ENCODE measurements at regions not wholly inside any gene's neighbourhood (a gene's known extent, or its start where the extent isn't known, plus 50 kb on each side); places are given as distances from the start of the nearest gene placed in this dataset.

DNA sequence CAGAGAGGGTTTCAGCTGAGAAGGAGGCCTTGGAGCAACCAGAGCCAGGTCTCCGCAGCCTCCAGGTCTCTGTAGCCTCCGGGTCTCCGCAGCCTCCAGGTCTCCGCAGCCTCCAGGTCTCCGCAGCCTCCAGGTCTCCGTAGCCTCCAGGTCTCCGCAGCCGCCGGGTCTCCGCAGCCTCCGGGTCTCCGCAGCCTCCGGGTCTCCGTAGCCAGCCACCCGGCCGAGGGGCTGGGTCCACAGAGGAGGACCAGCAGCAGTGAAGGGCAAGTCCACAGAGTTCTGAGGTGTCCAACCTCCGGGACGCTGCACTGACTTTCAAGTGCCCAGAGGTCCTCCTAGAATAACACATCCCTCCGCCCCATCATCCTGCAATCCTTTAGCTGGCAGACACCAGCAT lies 221.0 kb downstream of the RBFOX3 start:
- Histone ChIP-seq H3K27me3 (replicated peaks; ENCODE audit: control insufficient read depth, insufficient read depth, low read length) (no peaks in the 10 kb centered on the region; the same call in none of the 2 replicates), H3K9me3 (no peaks in the 10 kb centered on the region), H3K36me3 (ENCODE audit: control insufficient read depth, insufficient read depth, low read length) (no peaks in the 10 kb centered on the region), H3K4me3 (ENCODE audit: low read depth, low read length) (no peak overlapping the region), H3K4me1 (no peaks in the 10 kb centered on the region)
- Mint-ChIP-seq H3K4me3 (ENCODE audit: unreplicated experiment) (no peak overlapping the region), H3K9me3 (ENCODE audit: unreplicated experiment) (no peaks in the 10 kb centered on the region), H3K27me3 (ENCODE audit: insufficient read depth, unreplicated experiment) (peaks cover 46% of the 10 kb centered on the region), H3K36me3 (ENCODE audit: insufficient read depth, unreplicated experiment) (no peaks in the 10 kb centered on the region), H3K27ac (ENCODE audit: unreplicated experiment) (no peak overlapping the region), H3K4me1 (ENCODE audit: low read depth, unreplicated experiment) (no peaks in the 10 kb centered on the region)
- TF ChIP-seq, protein P1, sequence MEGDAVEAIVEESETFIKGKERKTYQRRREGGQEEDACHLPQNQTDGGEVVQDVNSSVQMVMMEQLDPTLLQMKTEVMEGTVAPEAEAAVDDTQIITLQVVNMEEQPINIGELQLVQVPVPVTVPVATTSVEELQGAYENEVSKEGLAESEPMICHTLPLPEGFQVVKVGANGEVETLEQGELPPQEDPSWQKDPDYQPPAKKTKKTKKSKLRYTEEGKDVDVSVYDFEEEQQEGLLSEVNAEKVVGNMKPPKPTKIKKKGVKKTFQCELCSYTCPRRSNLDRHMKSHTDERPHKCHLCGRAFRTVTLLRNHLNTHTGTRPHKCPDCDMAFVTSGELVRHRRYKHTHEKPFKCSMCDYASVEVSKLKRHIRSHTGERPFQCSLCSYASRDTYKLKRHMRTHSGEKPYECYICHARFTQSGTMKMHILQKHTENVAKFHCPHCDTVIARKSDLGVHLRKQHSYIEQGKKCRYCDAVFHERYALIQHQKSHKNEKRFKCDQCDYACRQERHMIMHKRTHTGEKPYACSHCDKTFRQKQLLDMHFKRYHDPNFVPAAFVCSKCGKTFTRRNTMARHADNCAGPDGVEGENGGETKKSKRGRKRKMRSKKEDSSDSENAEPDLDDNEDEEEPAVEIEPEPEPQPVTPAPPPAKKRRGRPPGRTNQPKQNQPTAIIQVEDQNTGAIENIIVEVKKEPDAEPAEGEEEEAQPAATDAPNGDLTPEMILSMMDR (IDR thresholded peaks at IDR 0.05; ENCODE audit: insufficient read depth in 1 of 2, low read depth in 1 of 2, low read length in 1 of 2, severe bottlenecking in 1 of 2, unreplicated experiment in 1 of 2), result no peak
- no peak for DNase-seq
- intact Hi-C loops (cut with micrococcal nuclease; ENCODE audit: unreplicated experiment), result no loop called here
- CTCF ChIA-PET, result interaction anchor here (0.7 to 3.1 kb wide), 3 partner anchors 11 to 218 kb away, joined by 5 to 32 read pairs (median 26); no protein-coding TSS in a partner anchor
- POLR2A ChIA-PET, result no interaction called here
- no TSS peak for BruUV-seq (replicated peaks)

DNA sequence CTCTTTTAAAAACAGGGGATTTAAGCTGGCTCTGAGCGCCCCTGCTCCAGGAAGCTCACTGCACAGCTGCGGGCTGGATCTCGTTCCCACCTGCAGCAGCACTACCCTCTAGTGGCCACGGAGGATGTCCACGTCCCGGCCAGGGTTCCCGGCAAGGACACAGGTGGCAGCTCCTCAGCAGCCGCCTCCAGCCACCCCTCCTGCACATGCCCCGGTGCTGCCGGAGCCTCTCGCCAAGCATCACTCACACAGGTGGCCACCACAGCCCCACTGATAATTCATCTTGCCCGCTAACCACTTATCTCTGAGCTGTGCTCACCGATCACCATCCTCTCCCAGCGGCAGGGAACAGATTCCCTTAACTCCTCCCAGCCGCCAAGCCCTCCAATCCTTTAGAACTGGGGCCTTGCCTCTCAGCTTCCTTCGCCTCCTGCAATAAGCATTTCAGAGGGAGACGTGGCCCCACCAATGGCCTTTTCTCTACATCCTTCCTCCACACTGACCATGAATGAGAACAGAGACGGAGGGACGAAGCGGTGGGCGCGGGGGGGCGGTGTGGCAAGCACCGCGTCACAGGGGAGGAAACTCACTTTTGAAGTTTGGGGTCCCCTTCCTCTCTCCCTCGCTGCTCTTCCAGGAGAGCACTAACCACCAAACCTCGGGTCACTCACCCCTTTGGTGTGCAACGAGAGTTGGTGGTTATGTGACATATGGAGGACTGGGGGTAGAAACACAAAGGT lies 222.1 kb downstream of the RBFOX3 start:
- DNase-seq, result peak; percentile 75 to 80
- CTCF ChIA-PET, result interaction anchor here (0.5 to 2.1 kb wide), 15 partner anchors 9 to 370 kb away, joined by 3 to 26 read pairs (median 5); partner anchors contain the start of gene ENGASE
- Histone ChIP-seq H3K27me3 (replicated peaks; ENCODE audit: control insufficient read depth, insufficient read depth, low read length) (no peaks in the 10 kb centered on the region; the same call in none of the 2 replicates), H3K9me3 (no peaks in the 10 kb centered on the region), H3K4me1 (no peaks in the 10 kb centered on the region), H3K4me3 (ENCODE audit: low read depth, low read length) (no peak overlapping the region), H3K36me3 (ENCODE audit: control insufficient read depth, insufficient read depth, low read length) (no peaks in the 10 kb centered on the region)
- H3K27ac Mint-ChIP-seq (ENCODE audit: unreplicated experiment), result no peak overlapping the region
- H3K9me3 Mint-ChIP-seq (ENCODE audit: unreplicated experiment), result no peaks in the 10 kb centered on the region
- POLR2A ChIA-PET, result no interaction called here
- peaks cover 38% of the 10 kb centered on the region for H3K27me3 Mint-ChIP-seq (ENCODE audit: insufficient read depth, unreplicated experiment)
- TF ChIP-seq, protein P1 (IDR thresholded peaks at IDR 0.05; ENCODE audit: insufficient read depth in 1 of 2, low read depth in 1 of 2, low read length in 1 of 2, severe bottlenecking in 1 of 2, unreplicated experiment in 1 of 2), result peak; percentile 74 to 94
- BruUV-seq (replicated peaks), result no TSS peak
- no peak overlapping the region for H3K4me3 Mint-ChIP-seq (ENCODE audit: unreplicated experiment)
- H3K4me1 Mint-ChIP-seq (ENCODE audit: low read depth, unreplicated experiment), result no peaks in the 10 kb centered on the region
- intact Hi-C loops (cut with micrococcal nuclease; ENCODE audit: unreplicated experiment), result loop anchor here (1.0 kb wide), 1 partner anchor 301 kb away; no protein-coding TSS in a partner anchor
- H3K36me3 Mint-ChIP-seq (ENCODE audit: insufficient read depth, unreplicated experiment), result peaks cover 3% of the 10 kb centered on the region

- no peak overlapping the region for H3K27ac Mint-ChIP-seq (ENCODE audit: unreplicated experiment)
- no peaks in the 10 kb centered on the region; the same call in none of the 2 replicates for H3K27me3 ChIP-seq (replicated peaks; ENCODE audit: control insufficient read depth, insufficient read depth, low read length)
- no peaks in the 10 kb centered on the region for H3K9me3 Mint-ChIP-seq (ENCODE audit: unreplicated experiment)
- BruUV-seq (replicated peaks), result no TSS peak
- H3K27me3 Mint-ChIP-seq (ENCODE audit: insufficient read depth, unreplicated experiment), result peaks cover 40% of the 10 kb centered on the region
- intact Hi-C loops (cut with micrococcal nuclease; ENCODE audit: unreplicated experiment), result loop anchor here (1.0 kb wide), 1 partner anchor 300 kb away; no protein-coding TSS in a partner anchor
- H3K36me3 ChIP-seq (ENCODE audit: control insufficient read depth, insufficient read depth, low read length), result no peaks in the 10 kb centered on the region
- ChIA-PET POLR2A (no interaction called here), CTCF (interaction anchor here (0.5 to 2.1 kb wide), 14 partner anchors 10 to 369 kb away, joined by 3 to 26 read pairs (median 4); partner anchors contain the start of gene ENGASE)
- H3K36me3 Mint-ChIP-seq (ENCODE audit: insufficient read depth, unreplicated experiment), result peaks cover 6% of the 10 kb centered on the region
- TF ChIP-seq, protein P1 (IDR thresholded peaks at IDR 0.05; ENCODE audit: insufficient read depth in 1 of 2, low read depth in 1 of 2, low read length in 1 of 2, severe bottlenecking in 1 of 2, unreplicated experiment in 1 of 2), result no peak
- no peaks in the 10 kb centered on the region for H3K4me1 ChIP-seq
- H3K9me3 ChIP-seq, result no peaks in the 10 kb centered on the region
- H3K4me1 Mint-ChIP-seq (ENCODE audit: low read depth, unreplicated experiment), result no peaks in the 10 kb centered on the region
- H3K4me3 ChIP-seq (ENCODE audit: low read depth, low read length), result no peak overlapping the region
- no peak overlapping the region for H3K4me3 Mint-ChIP-seq (ENCODE audit: unreplicated experiment)
- DNase-seq, result no peak
These were observed 223.1 kb downstream of the RBFOX3 start for GRCh38 chr17:79387783-79388182.

Data from Caco-2 (cell line).